Breast epithelium (tissue), 4 donors: ENCODE measurements at regions not wholly inside any gene's neighbourhood (a gene's known extent, or its start where the extent isn't known, plus 50 kb on each side); places are given as distances from the start of the nearest gene placed in this dataset.

ENCODE experiments used
- DNase-seq, 2 donors: peaks; one replicate each; pipeline ENCODE4 v3.0.0-alpha.2; 2019; ENCODE audit warnings: low spot score in 2 of 2
- H3K27ac ChIP-seq, 2 donors: fragments of 200-600 bp; sonication (generic) in 1 of 2; one replicate each; pipeline ENCODE4 v1.5.1; 2016 to 2019; ENCODE audit warnings: mild to moderate bottlenecking in 1 of 2
- H3K27me3 ChIP-seq, 2 donors: fragments of 200-600 bp; sonication (generic) in 1 of 2; one replicate each; pipeline versions ENCODE4 v1.5.1 to v1.6.0; 2017 to 2019; ENCODE audit warnings: control low read depth in 1 of 2, mild to moderate bottlenecking in 1 of 2
- H3K36me3 ChIP-seq: fragments of 200-600 bp; one replicate; pipeline ENCODE4 v1.5.1; 2019
- H3K4me1 ChIP-seq, 2 donors: fragments of 200-600 bp; sonication (generic); one replicate each; pipeline ENCODE4 v1.5.1; 2016 to 2019; ENCODE audit warnings: control low read depth in 1 of 2
- H3K4me3 ChIP-seq, 3 donors: fragments of 200-600 bp; sonication (generic); 1 replicate in 2 of 3; 2 replicates in 1 of 3; pipeline ENCODE4 v1.5.1; 2016 to 2019; ENCODE audit warnings: mild to moderate bottlenecking in 3 of 3, moderate library complexity in 2 of 3
- H3K9me3 ChIP-seq, 2 donors: fragments of 200-600 bp; sonication (generic) in 1 of 2; one replicate each; pipeline ENCODE4 v1.5.1; 2016 to 2019; ENCODE audit warnings: control low read depth in 1 of 2
- POLR2A ChIP-seq: fragments of 450-650 bp; IDR thresholded peaks from one replicate; pipeline ENCODE4 v1.6.1; 2016; ENCODE audit warnings: antibody characterized with exemption, mild to moderate bottlenecking, moderate library complexity
- POLR2AphosphoS5 ChIP-seq, 3 donors: sonication (generic); formaldehyde crosslinking; IDR thresholded peaks; one replicate each; pipeline ENCODE4 v1.6.1; 2017; ENCODE audit warnings: antibody characterized with exemption in 3 of 3
- intact Hi-C: fragments of 100-400 bp; cut with DNase I; formaldehyde crosslinking; loops from one replicate; pipeline ENCODE4 v1.15.1; 2023; ENCODE audit warnings: low total_unique reads
- TF ChIP-seq, protein P1 (sequence below), 3 donors: fragments of 450-650 bp; IDR thresholded peaks; one replicate each; pipeline ENCODE4 v1.5.1; 2016 to 2017; ENCODE audit warnings: antibody characterized with exemption in 3 of 3, mild to moderate bottlenecking in 3 of 3, moderate library complexity in 3 of 3

DNA sequence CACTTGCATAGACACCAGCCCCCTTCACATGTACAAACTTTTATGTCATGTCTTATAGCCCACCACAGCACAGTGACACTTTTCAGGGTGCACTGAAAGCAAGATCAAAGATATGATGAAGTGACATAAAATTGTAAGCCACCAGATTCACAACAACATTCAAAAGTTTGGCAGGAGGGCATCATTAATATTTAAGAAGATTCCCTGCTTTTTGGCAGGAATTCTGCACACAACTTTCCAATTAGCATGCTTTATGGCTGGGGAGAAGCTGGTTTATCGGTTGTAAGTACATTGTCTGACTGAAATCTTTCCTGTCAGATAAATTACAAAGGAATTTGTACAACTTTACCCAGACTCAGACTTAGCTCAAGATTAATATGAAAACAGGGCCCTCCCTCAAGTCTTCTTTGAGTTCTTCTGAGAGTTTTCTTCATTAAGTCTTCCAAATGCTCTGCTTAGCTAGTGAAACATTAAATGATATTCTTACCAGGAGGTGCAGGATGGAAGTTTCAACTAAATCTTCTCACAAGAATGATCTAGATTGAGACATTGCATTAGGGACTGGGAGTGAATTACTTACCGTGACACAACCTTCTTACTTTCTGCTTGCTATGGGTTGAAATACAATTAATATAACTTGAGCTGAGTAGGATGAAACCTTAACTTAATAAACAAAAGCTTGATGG is 523.8 kb downstream of the PPARGC1A start:
- Histone ChIP-seq H3K27me3 (no peaks in the 10 kb centered on the region), H3K27ac (no peak overlapping the region), H3K36me3 (no peaks in the 10 kb centered on the region), H3K4me1 (no peaks in the 10 kb centered on the region), H3K4me3 (no peak overlapping the region), H3K9me3 (no peaks in the 10 kb centered on the region)
- no peak for DNase-seq
- TF ChIP-seq, protein P1, sequence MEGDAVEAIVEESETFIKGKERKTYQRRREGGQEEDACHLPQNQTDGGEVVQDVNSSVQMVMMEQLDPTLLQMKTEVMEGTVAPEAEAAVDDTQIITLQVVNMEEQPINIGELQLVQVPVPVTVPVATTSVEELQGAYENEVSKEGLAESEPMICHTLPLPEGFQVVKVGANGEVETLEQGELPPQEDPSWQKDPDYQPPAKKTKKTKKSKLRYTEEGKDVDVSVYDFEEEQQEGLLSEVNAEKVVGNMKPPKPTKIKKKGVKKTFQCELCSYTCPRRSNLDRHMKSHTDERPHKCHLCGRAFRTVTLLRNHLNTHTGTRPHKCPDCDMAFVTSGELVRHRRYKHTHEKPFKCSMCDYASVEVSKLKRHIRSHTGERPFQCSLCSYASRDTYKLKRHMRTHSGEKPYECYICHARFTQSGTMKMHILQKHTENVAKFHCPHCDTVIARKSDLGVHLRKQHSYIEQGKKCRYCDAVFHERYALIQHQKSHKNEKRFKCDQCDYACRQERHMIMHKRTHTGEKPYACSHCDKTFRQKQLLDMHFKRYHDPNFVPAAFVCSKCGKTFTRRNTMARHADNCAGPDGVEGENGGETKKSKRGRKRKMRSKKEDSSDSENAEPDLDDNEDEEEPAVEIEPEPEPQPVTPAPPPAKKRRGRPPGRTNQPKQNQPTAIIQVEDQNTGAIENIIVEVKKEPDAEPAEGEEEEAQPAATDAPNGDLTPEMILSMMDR (IDR thresholded peaks at IDR 0.05) = no peak
- TF ChIP-seq POLR2AphosphoS5 (IDR thresholded peaks at IDR 0.05) (no peak), POLR2A (no peak)
- intact Hi-C loops = no loop called here

DNA sequence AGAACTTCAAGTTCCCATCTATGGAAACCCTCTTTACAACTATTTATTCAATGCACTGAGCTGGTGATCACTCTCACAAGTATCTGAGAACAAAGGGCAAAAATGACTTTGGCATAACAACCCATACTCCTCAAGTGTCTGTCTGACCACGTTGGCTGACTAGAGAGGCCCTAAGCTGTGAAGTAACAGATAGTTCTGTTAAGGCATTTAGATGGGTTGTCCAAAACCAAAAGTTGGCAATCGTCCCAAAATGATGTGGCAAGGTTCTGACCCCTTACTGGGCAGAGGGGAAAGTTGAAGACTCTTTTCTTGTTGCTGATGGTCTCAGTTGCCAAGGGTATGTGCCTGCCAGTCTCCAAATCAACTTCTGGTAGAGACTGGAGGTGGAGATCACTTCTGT is 524.8 kb downstream of the PPARGC1A start:
- H3K36me3 ChIP-seq = no peaks in the 10 kb centered on the region
- DNase-seq = no peak
- intact Hi-C loops = no loop called here
- TF ChIP-seq POLR2AphosphoS5 (IDR thresholded peaks at IDR 0.05) = no peak
- TF ChIP-seq, protein P1 (IDR thresholded peaks at IDR 0.05) = no peak
- no peak for TF ChIP-seq POLR2A
- no peaks in the 10 kb centered on the region for H3K4me1 ChIP-seq
- H3K4me3 ChIP-seq = no peak overlapping the region
- no peak overlapping the region for H3K27ac ChIP-seq
- H3K9me3 ChIP-seq = no peaks in the 10 kb centered on the region
- H3K27me3 ChIP-seq = no peaks in the 10 kb centered on the region

DNA sequence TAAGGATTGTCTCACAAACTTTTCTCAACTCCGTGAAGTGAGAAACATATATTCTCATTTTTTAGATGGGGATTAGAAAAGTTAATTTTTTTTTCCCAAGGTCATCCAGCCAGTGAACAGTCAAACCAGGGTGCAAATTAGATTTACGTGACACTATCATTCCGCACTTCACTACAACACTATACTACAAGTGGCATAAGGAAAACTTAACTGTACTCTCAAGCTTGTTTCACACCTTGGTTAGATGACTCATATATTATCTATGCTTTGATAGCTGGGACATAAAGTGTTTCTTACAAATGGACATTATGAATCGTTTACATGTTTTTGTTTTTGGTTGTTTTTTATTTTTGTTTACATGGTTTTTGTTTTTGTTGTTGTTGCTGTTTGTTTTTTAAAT is 525.7 kb downstream of the PPARGC1A start:
- no peak overlapping the region for H3K27ac ChIP-seq
- H3K4me3 ChIP-seq = no peak overlapping the region
- H3K4me1 ChIP-seq = no peaks in the 10 kb centered on the region
- intact Hi-C loops = no loop called here
- H3K36me3 ChIP-seq = no peaks in the 10 kb centered on the region
- TF ChIP-seq POLR2A (no peak), POLR2AphosphoS5 (IDR thresholded peaks at IDR 0.05) (no peak)
- TF ChIP-seq, protein P1 (IDR thresholded peaks at IDR 0.05) = no peak
- no peaks in the 10 kb centered on the region for H3K9me3 ChIP-seq
- no peaks in the 10 kb centered on the region for H3K27me3 ChIP-seq
- DNase-seq = no peak

DNA sequence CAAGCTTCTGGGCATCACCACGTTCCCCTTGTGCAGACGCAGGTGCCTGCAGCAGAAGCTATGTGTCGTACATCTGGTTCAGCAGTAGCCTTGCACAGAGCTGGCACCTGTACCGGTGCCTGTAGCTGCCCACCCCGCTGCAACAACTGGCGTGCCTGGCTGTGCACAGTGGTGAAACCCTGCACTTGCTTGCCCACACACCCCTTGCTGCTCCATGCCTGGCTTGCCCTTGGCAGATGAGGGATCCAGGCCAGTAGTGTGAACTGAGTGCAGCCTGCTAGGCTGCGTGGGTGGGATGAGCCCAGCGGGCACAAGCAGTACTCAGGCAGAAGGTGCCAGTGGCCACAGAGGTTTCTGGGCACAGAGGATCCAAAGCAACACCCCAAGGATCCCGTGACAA is 528.4 kb downstream of the PPARGC1A start:
- TF ChIP-seq POLR2A (no peak), POLR2AphosphoS5 (IDR thresholded peaks at IDR 0.05) (no peak)
- TF ChIP-seq, protein P1 (IDR thresholded peaks at IDR 0.05) = no peak
- H3K36me3 ChIP-seq = no peaks in the 10 kb centered on the region
- intact Hi-C loops = no loop called here
- no peak overlapping the region for H3K4me3 ChIP-seq
- DNase-seq = no peak
- H3K27ac ChIP-seq = no peak overlapping the region
- no peaks in the 10 kb centered on the region for H3K9me3 ChIP-seq
- H3K27me3 ChIP-seq = no peaks in the 10 kb centered on the region
- H3K4me1 ChIP-seq = no peaks in the 10 kb centered on the region

- H3K27ac ChIP-seq = no peak overlapping the region
- no peaks in the 10 kb centered on the region for H3K27me3 ChIP-seq
- intact Hi-C loops = no loop called here
- no peaks in the 10 kb centered on the region for H3K9me3 ChIP-seq
- H3K4me3 ChIP-seq = no peak overlapping the region
- no peaks in the 10 kb centered on the region for H3K36me3 ChIP-seq
- TF ChIP-seq POLR2AphosphoS5 (IDR thresholded peaks at IDR 0.05) (no peak), POLR2A (no peak)
- TF ChIP-seq, protein P1 (IDR thresholded peaks at IDR 0.05) = no peak
- no peak for DNase-seq
- H3K4me1 ChIP-seq = no peaks in the 10 kb centered on the region
These were observed 529.1 kb downstream of the PPARGC1A start for GRCh38 chr4:23360718-23361117.
